GM23338 (cell line): ENCODE measurements at regions not wholly inside any gene's neighbourhood (a gene's known extent, or its start where the extent isn't known, plus 50 kb on each side); places are given as distances from the start of the nearest gene placed in this dataset.

Source experiments
- ATAC-seq: fragments of 200-7000 bp; cut with Tn5 transposase; 3 replicates; pipeline ENCODE4 v1.9.1; 2020
- DNase-seq: peaks from one replicate; pipeline ENCODE4 v3.0.0-alpha.2; 2015; ENCODE audit warnings: low spot score
- H2AFZ ChIP-seq: fragments of 200-600 bp; sonication (generic); 2 replicates; pipeline ENCODE4 v1.8.0; 2016; ENCODE audit warnings: antibody characterized with exemption, mild to moderate bottlenecking, moderate library complexity
- H3F3A ChIP-seq: fragments of 200-600 bp; sonication (generic); replicated peaks from 2 replicates; pipeline ENCODE4 v1.8.0; 2017; ENCODE audit warnings: antibody characterized with exemption, mixed run types, low read depth
- H3K27ac ChIP-seq: fragments of 200-600 bp; sonication (generic); 2 replicates; pipeline ENCODE4 v1.6.1; 2016; ENCODE audit warnings: low read depth
- H3K27me3 ChIP-seq: fragments of 200-600 bp; sonication (generic); 2 replicates; pipeline ENCODE4 v1.8.0; 2016; ENCODE audit warnings: mild to moderate bottlenecking, mixed run types, moderate library complexity; ENCODE audit not compliant: insufficient read depth
- H3K36me3 ChIP-seq: fragments of 200-600 bp; sonication (generic); 2 replicates; pipeline ENCODE4 v1.8.0; 2016; ENCODE audit warnings: mild to moderate bottlenecking; ENCODE audit not compliant: insufficient read depth
- H3K4me1 ChIP-seq: fragments of 200-600 bp; sonication (generic); 2 replicates; pipeline ENCODE4 v1.8.0; 2016; ENCODE audit warnings: mild to moderate bottlenecking, moderate library complexity; ENCODE audit not compliant: insufficient read depth
- H3K4me2 ChIP-seq: fragments of 200-600 bp; sonication (generic); 2 replicates; pipeline ENCODE4 v1.7.1; 2017; ENCODE audit warnings: mixed run types
- H3K4me3 ChIP-seq: fragments of 200-600 bp; sonication (generic); 2 replicates; pipeline ENCODE4 v1.6.1; 2016; ENCODE audit warnings: mixed run types
- H3K79me2 ChIP-seq: fragments of 200-600 bp; sonication (generic); replicated peaks from 2 replicates; pipeline ENCODE4 v1.8.0; 2017; ENCODE audit warnings: mild to moderate bottlenecking; ENCODE audit not compliant: insufficient read depth
- H3K9me2 ChIP-seq: fragments of 200-600 bp; sonication (generic); 2 replicates; pipeline ENCODE4 v1.8.0; 2017; ENCODE audit not compliant: insufficient read depth
- H4K20me1 ChIP-seq: fragments of 200-600 bp; sonication (generic); replicated peaks from 2 replicates; pipeline ENCODE4 v1.8.0; 2017; ENCODE audit warnings: mild to moderate bottlenecking; ENCODE audit not compliant: insufficient read depth
- H3K27ac Mint-ChIP-seq: 2 replicates; pipeline ENCODE4 v1.8.0; 2020; ENCODE audit warnings: inconsistent platforms, mild to moderate bottlenecking, moderate library complexity, mixed read lengths
- H3K27me3 Mint-ChIP-seq: 3 replicates; pipeline ENCODE4 v1.8.0; 2022; ENCODE audit warnings: low read depth, mild to moderate bottlenecking, moderate library complexity, mixed read lengths, inconsistent platforms; ENCODE audit not compliant: insufficient read depth, poor library complexity
- H3K36me3 Mint-ChIP-seq: 3 replicates; pipeline ENCODE4 v1.8.0; 2021; ENCODE audit warnings: low read depth, mild to moderate bottlenecking, inconsistent platforms, moderate library complexity, mixed read lengths
- H3K4me1 Mint-ChIP-seq: 3 replicates; pipeline ENCODE4 v1.8.0; 2020; ENCODE audit warnings: mild to moderate bottlenecking, inconsistent platforms, mixed read lengths
- H3K4me3 Mint-ChIP-seq: 3 replicates; pipeline ENCODE4 v1.8.0; 2021; ENCODE audit warnings: moderate library complexity, mild to moderate bottlenecking, inconsistent platforms, mixed read lengths
- H3K9me3 Mint-ChIP-seq: 3 replicates; pipeline ENCODE4 v1.8.0; 2020; ENCODE audit warnings: moderate library complexity, mild to moderate bottlenecking, inconsistent platforms, mixed read lengths
- ZNF114 ChIP-seq: fragments of 250-450 bp; sonication (Bioruptor Pico); IDR thresholded peaks from 2 replicates; pipeline ENCODE4 v1.5.0; 2020; ENCODE audit warnings: mild to moderate bottlenecking, moderate library complexity
- TF ChIP-seq, protein P1 (sequence below): fragments of 250-450 bp; sonication (Bioruptor Pico); IDR thresholded peaks from 2 replicates; pipeline ENCODE4 v1.5.0; 2020; ENCODE audit warnings: mild to moderate bottlenecking, moderate library complexity
- TF ChIP-seq, protein P2 (sequence below): IDR thresholded peaks from 2 replicates; pipeline ENCODE4 v1.6.1; 2016; ENCODE audit warnings: antibody characterized with exemption
- TF ChIP-seq, protein P3 (sequence below), 2 experiments: fragments of 200-600 bp in 1 of 2; sonication (generic) in 1 of 2; conservative IDR thresholded peaks; 2 replicates each; pipeline versions ENCODE4 v1.5.1 to v1.6.1; 2016 to 2017; ENCODE audit warnings: antibody characterized with exemption in 2 of 2, low read depth in 2 of 2, mild to moderate bottlenecking in 2 of 2, moderate library complexity in 1 of 2

DNA sequence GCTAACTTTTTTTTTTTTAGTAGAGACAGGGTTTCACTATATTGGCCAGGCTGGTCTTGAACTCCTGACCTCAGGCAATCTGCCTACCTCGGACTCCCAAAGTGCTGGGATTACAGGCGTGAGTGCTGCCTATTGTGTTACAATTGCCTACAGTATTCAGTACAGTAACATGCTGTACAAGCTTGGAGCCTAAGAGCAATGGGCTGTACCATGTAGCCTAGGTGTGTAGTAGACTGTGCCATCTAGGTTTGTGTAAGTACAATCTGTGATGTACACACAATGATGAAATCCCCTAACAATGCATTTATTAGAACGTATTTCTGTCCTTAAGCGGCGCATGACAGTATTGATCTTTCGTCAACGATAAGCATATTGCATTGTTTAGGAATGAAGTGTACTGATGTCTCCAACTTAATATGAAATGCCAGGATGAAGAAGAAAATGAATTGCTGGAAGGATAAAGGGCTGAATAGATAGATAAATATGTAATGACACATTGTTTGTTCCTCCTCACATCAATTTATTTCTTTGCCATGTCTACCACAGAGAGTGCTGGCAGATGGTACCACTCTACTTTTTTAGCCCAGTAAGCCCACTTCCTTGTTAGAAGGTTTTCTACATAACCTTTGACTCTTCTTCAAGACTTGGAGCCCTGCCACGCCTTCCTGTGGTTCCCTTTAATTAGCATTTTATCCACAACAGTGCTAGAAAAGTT is 467.5 kb downstream of the VRK1 start (continued):
- TF ChIP-seq, protein P1, sequence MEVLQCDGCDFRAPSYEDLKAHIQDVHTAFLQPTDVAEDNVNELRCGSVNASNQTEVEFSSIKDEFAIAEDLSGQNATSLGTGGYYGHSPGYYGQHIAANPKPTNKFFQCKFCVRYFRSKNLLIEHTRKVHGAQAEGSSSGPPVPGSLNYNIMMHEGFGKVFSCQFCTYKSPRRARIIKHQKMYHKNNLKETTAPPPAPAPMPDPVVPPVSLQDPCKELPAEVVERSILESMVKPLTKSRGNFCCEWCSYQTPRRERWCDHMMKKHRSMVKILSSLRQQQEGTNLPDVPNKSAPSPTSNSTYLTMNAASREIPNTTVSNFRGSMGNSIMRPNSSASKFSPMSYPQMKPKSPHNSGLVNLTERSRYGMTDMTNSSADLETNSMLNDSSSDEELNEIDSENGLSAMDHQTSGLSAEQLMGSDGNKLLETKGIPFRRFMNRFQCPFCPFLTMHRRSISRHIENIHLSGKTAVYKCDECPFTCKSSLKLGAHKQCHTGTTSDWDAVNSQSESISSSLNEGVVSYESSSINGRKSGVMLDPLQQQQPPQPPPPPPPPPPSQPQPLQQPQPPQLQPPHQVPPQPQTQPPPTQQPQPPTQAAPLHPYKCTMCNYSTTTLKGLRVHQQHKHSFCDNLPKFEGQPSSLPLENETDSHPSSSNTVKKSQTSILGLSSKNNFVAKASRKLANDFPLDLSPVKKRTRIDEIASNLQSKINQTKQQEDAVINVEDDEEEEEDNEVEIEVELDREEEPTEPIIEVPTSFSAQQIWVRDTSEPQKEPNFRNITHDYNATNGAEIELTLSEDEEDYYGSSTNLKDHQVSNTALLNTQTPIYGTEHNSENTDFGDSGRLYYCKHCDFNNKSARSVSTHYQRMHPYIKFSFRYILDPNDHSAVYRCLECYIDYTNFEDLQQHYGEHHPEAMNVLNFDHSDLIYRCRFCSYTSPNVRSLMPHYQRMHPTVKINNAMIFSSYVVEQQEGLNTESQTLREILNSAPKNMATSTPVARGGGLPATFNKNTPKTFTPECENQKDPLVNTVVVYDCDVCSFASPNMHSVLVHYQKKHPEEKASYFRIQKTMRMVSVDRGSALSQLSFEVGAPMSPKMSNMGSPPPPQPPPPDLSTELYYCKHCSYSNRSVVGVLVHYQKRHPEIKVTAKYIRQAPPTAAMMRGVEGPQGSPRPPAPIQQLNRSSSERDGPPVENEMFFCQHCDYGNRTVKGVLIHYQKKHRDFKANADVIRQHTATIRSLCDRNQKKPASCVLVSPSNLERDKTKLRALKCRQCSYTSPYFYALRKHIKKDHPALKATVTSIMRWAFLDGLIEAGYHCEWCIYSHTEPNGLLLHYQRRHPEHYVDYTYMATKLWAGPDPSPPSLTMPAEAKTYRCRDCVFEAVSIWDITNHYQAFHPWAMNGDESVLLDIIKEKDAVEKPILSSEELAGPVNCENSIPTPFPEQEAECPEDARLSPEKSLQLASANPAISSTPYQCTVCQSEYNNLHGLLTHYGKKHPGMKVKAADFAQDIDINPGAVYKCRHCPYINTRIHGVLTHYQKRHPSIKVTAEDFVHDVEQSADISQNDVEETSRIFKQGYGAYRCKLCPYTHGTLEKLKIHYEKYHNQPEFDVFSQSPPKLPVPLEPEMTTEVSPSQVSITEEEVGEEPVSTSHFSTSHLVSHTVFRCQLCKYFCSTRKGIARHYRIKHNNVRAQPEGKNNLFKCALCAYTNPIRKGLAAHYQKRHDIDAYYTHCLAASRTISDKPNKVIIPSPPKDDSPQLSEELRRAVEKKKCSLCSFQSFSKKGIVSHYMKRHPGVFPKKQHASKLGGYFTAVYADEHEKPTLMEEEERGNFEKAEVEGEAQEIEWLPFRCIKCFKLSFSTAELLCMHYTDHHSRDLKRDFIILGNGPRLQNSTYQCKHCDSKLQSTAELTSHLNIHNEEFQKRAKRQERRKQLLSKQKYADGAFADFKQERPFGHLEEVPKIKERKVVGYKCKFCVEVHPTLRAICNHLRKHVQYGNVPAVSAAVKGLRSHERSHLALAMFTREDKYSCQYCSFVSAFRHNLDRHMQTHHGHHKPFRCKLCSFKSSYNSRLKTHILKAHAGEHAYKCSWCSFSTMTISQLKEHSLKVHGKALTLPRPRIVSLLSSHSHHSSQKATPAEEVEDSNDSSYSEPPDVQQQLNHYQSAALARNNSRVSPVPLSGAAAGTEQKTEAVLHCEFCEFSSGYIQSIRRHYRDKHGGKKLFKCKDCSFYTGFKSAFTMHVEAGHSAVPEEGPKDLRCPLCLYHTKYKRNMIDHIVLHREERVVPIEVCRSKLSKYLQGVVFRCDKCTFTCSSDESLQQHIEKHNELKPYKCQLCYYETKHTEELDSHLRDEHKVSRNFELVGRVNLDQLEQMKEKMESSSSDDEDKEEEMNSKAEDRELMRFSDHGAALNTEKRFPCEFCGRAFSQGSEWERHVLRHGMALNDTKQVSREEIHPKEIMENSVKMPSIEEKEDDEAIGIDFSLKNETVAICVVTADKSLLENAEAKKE = no peak
- TF ChIP-seq, protein P2, sequence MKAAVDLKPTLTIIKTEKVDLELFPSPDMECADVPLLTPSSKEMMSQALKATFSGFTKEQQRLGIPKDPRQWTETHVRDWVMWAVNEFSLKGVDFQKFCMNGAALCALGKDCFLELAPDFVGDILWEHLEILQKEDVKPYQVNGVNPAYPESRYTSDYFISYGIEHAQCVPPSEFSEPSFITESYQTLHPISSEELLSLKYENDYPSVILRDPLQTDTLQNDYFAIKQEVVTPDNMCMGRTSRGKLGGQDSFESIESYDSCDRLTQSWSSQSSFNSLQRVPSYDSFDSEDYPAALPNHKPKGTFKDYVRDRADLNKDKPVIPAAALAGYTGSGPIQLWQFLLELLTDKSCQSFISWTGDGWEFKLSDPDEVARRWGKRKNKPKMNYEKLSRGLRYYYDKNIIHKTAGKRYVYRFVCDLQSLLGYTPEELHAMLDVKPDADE = no peak
- TF ChIP-seq, protein P3, sequence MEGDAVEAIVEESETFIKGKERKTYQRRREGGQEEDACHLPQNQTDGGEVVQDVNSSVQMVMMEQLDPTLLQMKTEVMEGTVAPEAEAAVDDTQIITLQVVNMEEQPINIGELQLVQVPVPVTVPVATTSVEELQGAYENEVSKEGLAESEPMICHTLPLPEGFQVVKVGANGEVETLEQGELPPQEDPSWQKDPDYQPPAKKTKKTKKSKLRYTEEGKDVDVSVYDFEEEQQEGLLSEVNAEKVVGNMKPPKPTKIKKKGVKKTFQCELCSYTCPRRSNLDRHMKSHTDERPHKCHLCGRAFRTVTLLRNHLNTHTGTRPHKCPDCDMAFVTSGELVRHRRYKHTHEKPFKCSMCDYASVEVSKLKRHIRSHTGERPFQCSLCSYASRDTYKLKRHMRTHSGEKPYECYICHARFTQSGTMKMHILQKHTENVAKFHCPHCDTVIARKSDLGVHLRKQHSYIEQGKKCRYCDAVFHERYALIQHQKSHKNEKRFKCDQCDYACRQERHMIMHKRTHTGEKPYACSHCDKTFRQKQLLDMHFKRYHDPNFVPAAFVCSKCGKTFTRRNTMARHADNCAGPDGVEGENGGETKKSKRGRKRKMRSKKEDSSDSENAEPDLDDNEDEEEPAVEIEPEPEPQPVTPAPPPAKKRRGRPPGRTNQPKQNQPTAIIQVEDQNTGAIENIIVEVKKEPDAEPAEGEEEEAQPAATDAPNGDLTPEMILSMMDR (conservative IDR thresholded peaks at IDR 0.05; ENCODE audit: low read depth in 2 of 2) = no peak

DNA sequence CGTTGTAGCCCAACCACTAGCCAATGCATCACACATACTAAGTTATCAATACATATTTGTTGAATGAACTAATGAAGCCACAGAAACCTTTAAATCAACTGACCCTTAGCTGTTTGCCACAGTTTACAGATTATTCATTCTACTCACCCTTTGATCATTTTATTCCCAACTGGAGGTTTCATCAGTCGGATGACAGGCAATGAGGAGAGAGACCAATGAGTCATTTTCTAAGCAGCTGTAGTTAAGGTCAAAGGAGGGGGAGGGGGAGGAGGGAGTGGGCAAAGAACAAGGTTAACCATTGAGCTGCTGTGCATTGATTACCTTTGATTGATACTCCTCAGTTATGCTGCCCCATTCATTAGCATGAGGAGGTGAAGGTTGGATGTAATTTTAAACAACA is 469.5 kb downstream of the VRK1 start:
- Mint-ChIP-seq H3K36me3 (no peaks in the 10 kb centered on the region; the same call in 1 of the 3 replicates), H3K9me3 (peaks cover 5% of the 10 kb centered on the region; the same call in 1 of the 3 replicates), H3K4me3 (no peak overlapping the region), H3K27ac (peak overlapping the region; percentile 85), H3K27me3 (no peaks in the 10 kb centered on the region), H3K4me1 (peaks cover 22% of the 10 kb centered on the region)
- Histone ChIP-seq H2AFZ (no peak overlapping the region), H3K27me3 (no peaks in the 10 kb centered on the region), H3K79me2 (no peaks in the 10 kb centered on the region), H3K4me1 (peaks cover 16% of the 10 kb centered on the region), H3K4me2 (no peak overlapping the region), H3K4me3 (no peak overlapping the region), H3K36me3 (no peaks in the 10 kb centered on the region), H4K20me1 (no peaks in the 10 kb centered on the region), H3K27ac (no peak overlapping the region), H3F3A (no peaks in the 10 kb centered on the region), H3K9me2 (peaks cover 4% of the 10 kb centered on the region; the same call in 1 of the 2 replicates)
- TF ChIP-seq ZNF114 (CRISPR knock-in tag) = no peak
- DNase-seq (peak; percentile 45), ATAC-seq (peak; percentile 50; the same call in 2 of the 3 replicates)
